Gastrocnemius medialis (tissue), 4 donors: ENCODE measurements at regions not wholly inside any gene's neighbourhood (a gene's known extent, or its start where the extent isn't known, plus 50 kb on each side); places are given as distances from the start of the nearest gene placed in this dataset.

Source experiments
- POLR2A ChIP-seq, 2 donors: fragments of 450-650 bp; IDR thresholded peaks; one replicate each; pipeline ENCODE4 v1.6.1; 2017; ENCODE audit warnings: antibody characterized with exemption in 2 of 2, mild to moderate bottlenecking in 2 of 2, moderate library complexity in 2 of 2
- TF ChIP-seq, protein P1 (sequence below), 5 experiments: fragments of 450-650 bp in 3 of 5; fragments of 200-600 bp in 2 of 5; sonication (generic) in 2 of 5; IDR thresholded peaks in 4 of 5; conservative IDR thresholded peaks in 1 of 5; 1 replicate in 4 of 5; 2 replicates in 1 of 5; pipeline ENCODE4 v1.5.1; 2016 to 2019; ENCODE audit warnings: antibody characterized with exemption in 5 of 5, mild to moderate bottlenecking in 3 of 5, moderate library complexity in 3 of 5

DNA sequence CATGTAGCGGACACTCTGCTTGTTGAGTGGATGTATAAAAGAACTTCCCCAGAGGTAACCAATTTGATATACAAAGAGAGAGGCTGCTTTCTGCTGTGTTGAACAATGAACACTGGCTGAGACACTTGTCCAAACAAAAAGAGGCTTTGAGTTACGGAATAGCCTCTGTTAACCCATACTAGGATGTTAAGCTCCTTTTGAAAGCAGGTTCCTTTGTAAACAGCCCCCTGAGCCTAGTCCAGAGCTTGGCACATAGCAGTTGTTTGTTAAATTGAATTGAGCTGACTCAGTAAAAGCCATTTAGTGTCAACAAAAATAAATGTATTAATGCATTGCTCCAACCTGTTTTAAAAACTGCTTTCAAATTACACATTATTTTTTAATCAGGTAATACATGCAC is 200.1 kb downstream of the MZT1 start:
- TF ChIP-seq, protein P1, sequence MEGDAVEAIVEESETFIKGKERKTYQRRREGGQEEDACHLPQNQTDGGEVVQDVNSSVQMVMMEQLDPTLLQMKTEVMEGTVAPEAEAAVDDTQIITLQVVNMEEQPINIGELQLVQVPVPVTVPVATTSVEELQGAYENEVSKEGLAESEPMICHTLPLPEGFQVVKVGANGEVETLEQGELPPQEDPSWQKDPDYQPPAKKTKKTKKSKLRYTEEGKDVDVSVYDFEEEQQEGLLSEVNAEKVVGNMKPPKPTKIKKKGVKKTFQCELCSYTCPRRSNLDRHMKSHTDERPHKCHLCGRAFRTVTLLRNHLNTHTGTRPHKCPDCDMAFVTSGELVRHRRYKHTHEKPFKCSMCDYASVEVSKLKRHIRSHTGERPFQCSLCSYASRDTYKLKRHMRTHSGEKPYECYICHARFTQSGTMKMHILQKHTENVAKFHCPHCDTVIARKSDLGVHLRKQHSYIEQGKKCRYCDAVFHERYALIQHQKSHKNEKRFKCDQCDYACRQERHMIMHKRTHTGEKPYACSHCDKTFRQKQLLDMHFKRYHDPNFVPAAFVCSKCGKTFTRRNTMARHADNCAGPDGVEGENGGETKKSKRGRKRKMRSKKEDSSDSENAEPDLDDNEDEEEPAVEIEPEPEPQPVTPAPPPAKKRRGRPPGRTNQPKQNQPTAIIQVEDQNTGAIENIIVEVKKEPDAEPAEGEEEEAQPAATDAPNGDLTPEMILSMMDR (IDR thresholded peaks at IDR 0.05 in 4 of 5, conservative IDR thresholded peaks at IDR 0.05 in 1 of 5) = no peak
- no peak for TF ChIP-seq POLR2A (IDR thresholded peaks at IDR 0.05)
